ENCODE measurements at regions not wholly inside any gene's neighbourhood (a gene's known extent, or its start where the extent isn't known, plus 50 kb on each side); places are given as distances from the start of the nearest gene placed in this dataset.
"Not testable (repeated sequence)": the region's sequence is repeated elsewhere in the genome, so short reads cannot be mapped to it uniquely, and the experiment has no call there.

- TF ChIP-seq CTCF (IDR thresholded peaks at IDR 0.05; ENCODE audit: insufficient read depth, low read depth, low read length, missing control alignments): no peak
- DNase-seq (ENCODE audit: low read depth): no peak
- no peak overlapping the region for H3K4me3 ChIP-seq (ENCODE audit: low read length)
Observed at GRCh38 chr7:76129366-76129765, 72.3 kb upstream of the SRRM3 start.

GRCh38 chr7:76129836-76130235 is 71.9 kb upstream of the SRRM3 start:
- no peak overlapping the region for H3K4me3 ChIP-seq (ENCODE audit: low read length)
- DNase-seq (ENCODE audit: low read depth): no peak
- TF ChIP-seq CTCF (IDR thresholded peaks at IDR 0.05; ENCODE audit: insufficient read depth, low read depth, low read length, missing control alignments): no peak

- peak; percentile 66 for DNase-seq (ENCODE audit: low read depth)
- not testable (repeated sequence) for H3K4me3 ChIP-seq (ENCODE audit: low read length)
- TF ChIP-seq CTCF (IDR thresholded peaks at IDR 0.05; ENCODE audit: insufficient read depth, low read depth, low read length, missing control alignments): peak; percentile 67
Observed at GRCh38 chr7:76130661-76131060, 71.0 kb upstream of the SRRM3 start.

GRCh38 chr7:76131887-76132286 is 69.8 kb upstream of the SRRM3 start:
- not testable (repeated sequence) for DNase-seq (ENCODE audit: low read depth); H3K4me3 ChIP-seq (ENCODE audit: low read length)

GRCh38 chr7:76133164-76133775 is 68.4 kb upstream of the SRRM3 start:
- no peak for DNase-seq (ENCODE audit: low read depth)
- H3K4me3 ChIP-seq (ENCODE audit: low read length): no peak overlapping the region
- TF ChIP-seq CTCF (IDR thresholded peaks at IDR 0.05; ENCODE audit: insufficient read depth, low read depth, low read length, missing control alignments): no peak

- no peak for DNase-seq (ENCODE audit: low read depth)
- H3K4me3 ChIP-seq (ENCODE audit: low read length): no peak overlapping the region
- TF ChIP-seq CTCF (IDR thresholded peaks at IDR 0.05; ENCODE audit: insufficient read depth, low read depth, low read length, missing control alignments): no peak
Observed at GRCh38 chr7:76133839-76134238, 67.9 kb upstream of the SRRM3 start.

GRCh38 chr7:76135263-76135662 is 66.4 kb upstream of the SRRM3 start:
- not testable (repeated sequence) for H3K4me3 ChIP-seq (ENCODE audit: low read length); DNase-seq (ENCODE audit: low read depth)

GRCh38 chr7:76138577-76139313 is 63.0 kb upstream of the SRRM3 start:
- H3K4me3 ChIP-seq (ENCODE audit: low read length); DNase-seq (ENCODE audit: low read depth): not testable (repeated sequence)
